ENCODE measurements at regions not wholly inside any gene's neighbourhood (a gene's known extent, or its start where the extent isn't known, plus 50 kb on each side); places are given as distances from the start of the nearest gene placed in this dataset.

DNA sequence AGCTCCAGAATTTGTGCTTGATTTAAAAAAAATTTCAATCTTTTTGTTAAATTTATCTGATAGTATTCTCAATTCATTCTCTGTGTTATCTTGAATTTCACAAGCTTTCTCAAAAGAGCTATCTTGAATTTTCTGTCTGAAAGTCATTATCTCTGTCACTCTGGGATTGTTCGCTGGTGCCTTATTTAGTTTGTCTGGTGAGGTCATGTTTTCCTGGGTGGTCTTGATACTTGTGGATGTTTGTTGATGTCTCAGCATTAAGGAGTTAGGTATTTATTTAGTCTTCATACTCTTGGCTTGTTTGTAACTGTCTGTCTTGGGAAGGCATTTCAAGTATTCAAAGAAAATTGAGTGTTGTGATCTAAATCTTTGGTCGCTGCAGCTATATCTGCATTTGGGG, 106.3 kb downstream of the TNFSF13B start:
- TF ChIP-seq, protein P1, sequence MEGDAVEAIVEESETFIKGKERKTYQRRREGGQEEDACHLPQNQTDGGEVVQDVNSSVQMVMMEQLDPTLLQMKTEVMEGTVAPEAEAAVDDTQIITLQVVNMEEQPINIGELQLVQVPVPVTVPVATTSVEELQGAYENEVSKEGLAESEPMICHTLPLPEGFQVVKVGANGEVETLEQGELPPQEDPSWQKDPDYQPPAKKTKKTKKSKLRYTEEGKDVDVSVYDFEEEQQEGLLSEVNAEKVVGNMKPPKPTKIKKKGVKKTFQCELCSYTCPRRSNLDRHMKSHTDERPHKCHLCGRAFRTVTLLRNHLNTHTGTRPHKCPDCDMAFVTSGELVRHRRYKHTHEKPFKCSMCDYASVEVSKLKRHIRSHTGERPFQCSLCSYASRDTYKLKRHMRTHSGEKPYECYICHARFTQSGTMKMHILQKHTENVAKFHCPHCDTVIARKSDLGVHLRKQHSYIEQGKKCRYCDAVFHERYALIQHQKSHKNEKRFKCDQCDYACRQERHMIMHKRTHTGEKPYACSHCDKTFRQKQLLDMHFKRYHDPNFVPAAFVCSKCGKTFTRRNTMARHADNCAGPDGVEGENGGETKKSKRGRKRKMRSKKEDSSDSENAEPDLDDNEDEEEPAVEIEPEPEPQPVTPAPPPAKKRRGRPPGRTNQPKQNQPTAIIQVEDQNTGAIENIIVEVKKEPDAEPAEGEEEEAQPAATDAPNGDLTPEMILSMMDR (IDR thresholded peaks at IDR 0.05), result no peak
- no peak for TF ChIP-seq ZFX (IDR thresholded peaks at IDR 0.05; ENCODE audit: borderline replicate concordance)
- H3K27ac ChIP-seq, result no peak overlapping the region

DNA sequence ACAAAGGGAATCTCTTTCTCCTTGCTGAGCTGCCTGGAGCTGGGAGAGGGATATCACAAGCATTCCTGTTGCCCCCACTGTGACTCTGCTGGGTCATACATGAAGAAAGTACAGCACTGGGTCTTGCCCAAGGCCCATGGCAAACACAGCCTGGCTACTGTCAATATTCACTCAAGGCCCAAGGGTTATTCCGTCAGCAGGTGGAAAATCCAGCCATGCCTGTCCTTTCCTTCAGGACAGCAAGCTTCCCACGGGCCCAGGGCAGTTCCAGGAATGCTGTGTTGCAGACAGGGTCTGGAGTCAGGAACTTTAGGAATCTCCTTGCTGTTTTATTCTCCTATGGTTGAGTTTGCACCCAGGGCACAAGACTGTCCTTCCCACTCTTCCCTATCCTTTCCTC, 106.8 kb downstream of the TNFSF13B start:
- TF ChIP-seq, protein P1 (IDR thresholded peaks at IDR 0.05), result no peak
- TF ChIP-seq ZFX (IDR thresholded peaks at IDR 0.05; ENCODE audit: borderline replicate concordance), result no peak
- H3K27ac ChIP-seq, result no peak overlapping the region

DNA sequence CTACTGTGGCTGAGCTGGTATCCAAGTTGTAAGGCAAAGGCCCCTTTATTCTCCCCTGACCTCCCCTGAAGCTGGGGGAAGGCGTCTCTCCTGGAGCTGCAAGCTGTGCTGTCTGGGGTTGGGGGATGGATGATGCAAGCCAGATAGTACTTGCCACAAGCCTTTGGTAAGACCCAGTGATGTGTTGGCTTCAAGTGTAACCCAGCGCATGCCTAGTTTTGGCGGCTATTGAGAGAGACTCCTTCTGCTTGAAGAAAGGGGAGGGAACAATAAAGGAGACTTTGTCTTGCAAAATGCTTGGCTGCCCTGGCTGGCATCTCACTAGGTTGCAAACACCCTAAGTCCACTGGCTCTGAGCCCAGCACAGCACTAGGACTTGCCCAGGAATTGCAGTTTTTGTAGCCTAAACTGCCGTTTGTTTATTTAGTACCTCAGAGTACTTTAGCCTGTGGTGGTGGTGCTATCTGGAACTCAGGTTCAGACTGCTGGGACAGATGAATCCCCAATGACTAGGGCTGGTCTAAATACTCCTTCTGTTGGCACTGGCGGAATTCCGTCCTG, 108.2 kb downstream of the TNFSF13B start:
- no peak overlapping the region for H3K27ac ChIP-seq
- TF ChIP-seq ZFX (IDR thresholded peaks at IDR 0.05; ENCODE audit: borderline replicate concordance), result no peak
- TF ChIP-seq, protein P1 (IDR thresholded peaks at IDR 0.05), result no peak

DNA sequence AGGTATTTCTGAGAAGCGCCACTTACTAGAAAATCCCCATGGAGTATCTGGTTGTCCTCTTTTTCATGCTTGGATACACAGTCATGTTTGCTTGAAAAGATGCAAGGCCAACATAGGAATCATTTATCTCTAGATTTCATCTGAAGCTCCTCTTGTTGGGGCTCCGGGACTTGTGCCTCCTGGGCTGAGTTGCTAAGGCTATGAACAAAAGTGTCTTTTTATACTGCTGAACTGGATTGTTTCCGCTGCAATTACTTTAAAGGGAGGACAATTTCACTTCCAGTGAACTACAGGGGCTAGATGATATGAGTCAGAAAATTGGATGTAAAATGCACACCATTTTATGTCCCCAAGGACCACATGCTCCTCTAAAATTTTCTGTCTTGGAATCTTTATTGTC, 114.1 kb downstream of the TNFSF13B start:
- no peak overlapping the region for H3K27ac ChIP-seq
- TF ChIP-seq, protein P1 (IDR thresholded peaks at IDR 0.05), result no peak
- no peak for TF ChIP-seq ZFX (IDR thresholded peaks at IDR 0.05; ENCODE audit: borderline replicate concordance)

DNA sequence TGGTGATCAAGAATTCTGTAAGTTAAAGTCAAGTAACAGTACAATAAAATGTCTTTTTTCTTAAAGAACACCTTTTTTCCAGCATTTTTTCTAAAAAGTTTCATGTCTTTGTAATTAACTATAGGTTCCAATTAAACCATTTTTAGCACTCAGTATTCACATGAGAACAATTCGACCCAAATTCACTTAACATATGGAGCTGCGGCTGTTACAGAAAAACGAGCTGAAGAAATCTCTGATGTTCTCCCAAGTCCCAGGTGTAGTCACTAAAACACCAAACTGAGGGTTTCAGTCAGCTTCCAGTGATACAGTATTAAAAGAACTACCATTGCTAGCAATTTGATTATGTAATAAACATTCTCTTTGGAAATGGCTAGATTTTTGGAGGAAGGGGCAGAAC, 117.6 kb downstream of the TNFSF13B start:
- TF ChIP-seq ZFX (IDR thresholded peaks at IDR 0.05; ENCODE audit: borderline replicate concordance), result no peak
- TF ChIP-seq, protein P1 (IDR thresholded peaks at IDR 0.05), result no peak
- H3K27ac ChIP-seq, result no peak overlapping the region

DNA sequence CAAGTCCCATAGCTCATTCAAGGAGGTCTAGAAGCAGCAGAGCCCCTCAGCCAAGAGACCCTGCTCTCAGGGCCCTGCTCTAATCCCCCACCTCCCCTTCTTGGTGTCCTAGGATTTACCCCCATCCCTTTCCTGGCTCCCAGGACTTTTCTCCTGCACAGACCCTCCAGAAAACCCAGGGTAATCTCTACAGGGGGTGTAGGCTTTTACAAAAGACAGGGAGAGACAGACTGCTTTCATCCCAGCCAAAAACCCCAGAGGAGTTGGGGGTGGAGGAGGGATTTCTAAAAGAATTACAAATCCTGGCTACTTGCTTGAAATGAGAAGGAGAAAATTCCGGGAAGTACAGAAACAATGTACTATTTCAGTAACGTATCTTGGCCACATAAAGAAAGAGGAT, 133.3 kb downstream of the TNFSF13B start:
- no peak overlapping the region for H3K27ac ChIP-seq
- TF ChIP-seq ZFX (IDR thresholded peaks at IDR 0.05; ENCODE audit: borderline replicate concordance), result no peak

DNA sequence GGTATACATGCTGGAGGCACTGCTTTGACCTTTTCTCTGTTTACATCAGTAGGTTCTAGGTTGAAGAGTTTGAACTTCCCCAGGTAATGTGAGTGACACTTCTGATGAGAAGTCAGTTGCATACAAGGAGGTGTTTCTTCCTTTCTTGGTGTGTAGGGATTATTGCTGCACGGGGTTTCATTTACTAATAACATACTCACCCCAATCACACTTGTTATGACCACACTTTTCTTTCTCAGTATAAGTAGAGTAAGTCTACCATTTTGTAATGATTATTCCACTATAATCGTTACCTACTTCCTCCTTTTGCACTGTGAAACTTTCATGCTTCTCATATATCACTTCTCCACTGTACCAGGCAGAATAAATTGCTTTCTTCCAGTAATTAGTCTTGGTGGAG, 138.0 kb downstream of the TNFSF13B start:
- no peak for TF ChIP-seq ZFX (IDR thresholded peaks at IDR 0.05; ENCODE audit: borderline replicate concordance)
- TF ChIP-seq, protein P1 (IDR thresholded peaks at IDR 0.05), result no peak
- no peak overlapping the region for H3K27ac ChIP-seq

DNA sequence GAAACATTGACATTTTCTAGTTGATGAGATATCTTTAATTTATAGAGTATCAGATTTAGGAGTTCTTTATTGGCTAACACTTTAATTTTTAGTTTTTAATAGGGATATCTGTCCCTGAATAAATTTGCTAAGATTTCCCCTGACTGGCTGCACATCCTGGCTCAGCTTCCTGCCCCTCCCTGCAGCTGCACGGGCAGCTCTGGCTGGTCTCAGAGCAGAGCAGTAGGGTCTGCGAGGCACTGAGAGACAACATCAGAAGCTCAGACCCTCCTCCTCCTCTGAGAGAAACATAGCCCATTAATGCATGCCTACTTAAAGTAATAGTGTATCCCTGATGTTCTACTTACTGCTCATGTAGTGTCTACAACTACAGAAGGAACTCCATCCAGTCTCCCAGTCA, 139.2 kb downstream of the TNFSF13B start:
- H3K27ac ChIP-seq, result no peak overlapping the region
- TF ChIP-seq ZFX (IDR thresholded peaks at IDR 0.05; ENCODE audit: borderline replicate concordance), result no peak
- TF ChIP-seq, protein P1 (IDR thresholded peaks at IDR 0.05), result no peak
